GM12801 (cell line): ENCODE measurements at regions not wholly inside any gene's neighbourhood (a gene's known extent, or its start where the extent isn't known, plus 50 kb on each side); places are given as distances from the start of the nearest gene placed in this dataset.

Experiments used
- CTCF ChIP-seq: IDR thresholded peaks from one replicate; pipeline ENCODE4 v1.5.1; 2011; ENCODE audit warnings: control low read depth; ENCODE audit not compliant: insufficient read length; ENCODE audit errors: extremely low read depth

GRCh38 chr7:21221130-21221529 lies 206.8 kb upstream of the SP4 start:
- no peak for TF ChIP-seq CTCF

GRCh38 chr7:21238400-21239116 lies 189.3 kb upstream of the SP4 start:
- TF ChIP-seq CTCF, result no peak

- TF ChIP-seq CTCF, result no peak
Observed at GRCh38 chr7:21243265-21243664, 184.6 kb upstream of the SP4 start.

- no peak for TF ChIP-seq CTCF
Observed at GRCh38 chr7:21251151-21251800, 176.6 kb upstream of the SP4 start.

- TF ChIP-seq CTCF, result no peak
Observed at GRCh38 chr7:21253740-21254687, 173.9 kb upstream of the SP4 start.

GRCh38 chr7:21256310-21256877 lies 171.5 kb upstream of the SP4 start:
- no peak for TF ChIP-seq CTCF

GRCh38 chr7:21260939-21261338 lies 166.9 kb upstream of the SP4 start:
- TF ChIP-seq CTCF, result no peak
